Gastrocnemius medialis (tissue), 4 donors: ENCODE measurements at regions not wholly inside any gene's neighbourhood (a gene's known extent, or its start where the extent isn't known, plus 50 kb on each side); places are given as distances from the start of the nearest gene placed in this dataset.

Experiments
- POLR2A ChIP-seq, 2 donors: fragments of 450-650 bp; IDR thresholded peaks; one replicate each; pipeline ENCODE4 v1.6.1; 2017; ENCODE audit warnings: antibody characterized with exemption in 2 of 2, mild to moderate bottlenecking in 2 of 2, moderate library complexity in 2 of 2
- TF ChIP-seq, protein P1 (sequence below), 5 experiments: fragments of 450-650 bp in 3 of 5; fragments of 200-600 bp in 2 of 5; sonication (generic) in 2 of 5; IDR thresholded peaks in 4 of 5; conservative IDR thresholded peaks in 1 of 5; 1 replicate in 4 of 5; 2 replicates in 1 of 5; pipeline ENCODE4 v1.5.1; 2016 to 2019; ENCODE audit warnings: antibody characterized with exemption in 5 of 5, mild to moderate bottlenecking in 3 of 5, moderate library complexity in 3 of 5

DNA sequence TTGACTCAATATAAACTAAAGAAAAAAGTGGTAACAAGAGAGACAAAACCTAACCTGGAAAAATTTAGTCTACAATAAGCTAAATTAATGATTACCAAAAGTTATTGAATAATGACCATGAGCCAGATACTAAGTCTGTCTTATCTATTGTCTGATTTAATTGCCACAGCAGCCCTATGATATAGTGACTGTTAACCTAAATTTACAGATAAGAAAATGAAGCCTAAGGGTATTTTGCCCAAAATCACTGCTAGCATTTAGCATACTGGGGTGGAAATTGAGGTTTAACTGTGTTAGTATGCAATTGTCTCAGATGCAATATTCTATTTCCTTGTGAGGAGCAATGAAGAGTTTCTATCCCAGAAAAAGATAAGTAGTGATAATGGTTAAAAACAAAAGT, 361.0 kb upstream of the EYS start:
- TF ChIP-seq, protein P1, sequence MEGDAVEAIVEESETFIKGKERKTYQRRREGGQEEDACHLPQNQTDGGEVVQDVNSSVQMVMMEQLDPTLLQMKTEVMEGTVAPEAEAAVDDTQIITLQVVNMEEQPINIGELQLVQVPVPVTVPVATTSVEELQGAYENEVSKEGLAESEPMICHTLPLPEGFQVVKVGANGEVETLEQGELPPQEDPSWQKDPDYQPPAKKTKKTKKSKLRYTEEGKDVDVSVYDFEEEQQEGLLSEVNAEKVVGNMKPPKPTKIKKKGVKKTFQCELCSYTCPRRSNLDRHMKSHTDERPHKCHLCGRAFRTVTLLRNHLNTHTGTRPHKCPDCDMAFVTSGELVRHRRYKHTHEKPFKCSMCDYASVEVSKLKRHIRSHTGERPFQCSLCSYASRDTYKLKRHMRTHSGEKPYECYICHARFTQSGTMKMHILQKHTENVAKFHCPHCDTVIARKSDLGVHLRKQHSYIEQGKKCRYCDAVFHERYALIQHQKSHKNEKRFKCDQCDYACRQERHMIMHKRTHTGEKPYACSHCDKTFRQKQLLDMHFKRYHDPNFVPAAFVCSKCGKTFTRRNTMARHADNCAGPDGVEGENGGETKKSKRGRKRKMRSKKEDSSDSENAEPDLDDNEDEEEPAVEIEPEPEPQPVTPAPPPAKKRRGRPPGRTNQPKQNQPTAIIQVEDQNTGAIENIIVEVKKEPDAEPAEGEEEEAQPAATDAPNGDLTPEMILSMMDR (IDR thresholded peaks at IDR 0.05 in 4 of 5, conservative IDR thresholded peaks at IDR 0.05 in 1 of 5) = no peak
- no peak for TF ChIP-seq POLR2A (IDR thresholded peaks at IDR 0.05)
